PC-9 (cell line): ENCODE measurements at regions not wholly inside any gene's neighbourhood (a gene's known extent, or its start where the extent isn't known, plus 50 kb on each side); places are given as distances from the start of the nearest gene placed in this dataset.

ENCODE experiments used
- BruUV-seq: library from RNA; stranded (reverse); fragments of 400-500 nt; replicated peaks from 2 replicates; lab custom pipeline; 2021; lab: Mats Ljungman, UMichigan
- CTCF ChIA-PET: fragments of 300-600 bp; sonication (Branson Sonifier 250); formaldehyde crosslinking; loops from one replicate; lab custom pipeline; 2022; ENCODE audit warnings: antibody characterized with exemption; lab: Charles Lee
- POLR2A ChIA-PET: fragments of 300-600 bp; sonication (Branson Sonifier 250); formaldehyde crosslinking; loops from one replicate; lab custom pipeline; 2022; ENCODE audit warnings: antibody characterized with exemption; ENCODE audit not compliant: unreplicated experiment; lab: Charles Lee
- DNase-seq, 2 experiments: peaks; one replicate each; pipeline versions ENCODE4 v3.0.0 to v3.0.0-alpha.2; 2015 to 2022; ENCODE audit warnings: mixed read lengths in 1 of 2
- H2AFZ ChIP-seq: fragments of 200-600 bp; sonication (generic); 2 replicates; pipeline ENCODE4 v1.8.1; 2017; ENCODE audit warnings: antibody characterized with exemption
- H3F3A ChIP-seq: fragments of 200-600 bp; sonication (generic); 2 replicates; pipeline ENCODE4 v1.8.1; 2017; ENCODE audit warnings: antibody characterized with exemption, mild to moderate bottlenecking, low read depth; ENCODE audit not compliant: insufficient read depth
- H3K27ac ChIP-seq: fragments of 200-600 bp; sonication (generic); 2 replicates; pipeline ENCODE4 v1.6.1; 2016; ENCODE audit warnings: mixed run types
- H3K27me3 ChIP-seq: fragments of 200-600 bp; sonication (generic); 2 replicates; pipeline ENCODE4 v1.6.1; 2016; ENCODE audit warnings: low read depth, mixed run types; ENCODE audit not compliant: insufficient read depth
- H3K36me3 ChIP-seq: fragments of 200-600 bp; sonication (generic); 2 replicates; pipeline ENCODE4 v1.6.1; 2016; ENCODE audit warnings: low read depth, mixed run types
- H3K4me1 ChIP-seq: fragments of 200-600 bp; sonication (generic); replicated peaks from 2 replicates; pipeline ENCODE4 v1.6.1; 2016; ENCODE audit warnings: mixed run types; ENCODE audit not compliant: insufficient read depth
- H3K4me2 ChIP-seq: fragments of 200-600 bp; sonication (generic); 2 replicates; pipeline ENCODE4 v1.6.1; 2017; ENCODE audit warnings: mixed run types
- H3K4me3 ChIP-seq: fragments of 200-600 bp; sonication (generic); 2 replicates; pipeline ENCODE4 v1.6.1; 2016; ENCODE audit warnings: mixed run types
- H3K79me2 ChIP-seq: fragments of 200-600 bp; sonication (generic); 2 replicates; pipeline ENCODE4 v1.6.1; 2017; ENCODE audit warnings: low read depth, mixed run types
- H3K9me2 ChIP-seq: fragments of 200-600 bp; sonication (generic); 2 replicates; pipeline ENCODE4 v1.8.1; 2017; ENCODE audit warnings: mild to moderate bottlenecking; ENCODE audit not compliant: insufficient read depth
- H3K9me3 ChIP-seq: fragments of 200-600 bp; sonication (generic); 2 replicates; pipeline ENCODE4 v1.8.1; 2016; ENCODE audit warnings: low read depth; ENCODE audit not compliant: insufficient read depth
- H4K20me1 ChIP-seq: fragments of 200-600 bp; sonication (generic); 2 replicates; pipeline ENCODE4 v1.8.1; 2017; ENCODE audit not compliant: insufficient read depth
- CTCF ChIP-seq: fragments of 200-600 bp; sonication (generic); conservative IDR thresholded peaks from 2 replicates; pipeline ENCODE4 v1.6.1; 2017; ENCODE audit warnings: mixed run types, antibody characterized with exemption, mild to moderate bottlenecking, moderate library complexity
- EZH2 ChIP-seq: fragments of 200-600 bp; sonication (generic); IDR thresholded peaks from 2 replicates; pipeline ENCODE4 v1.8.0; 2017; ENCODE audit warnings: antibody characterized with exemption, low read depth
- intact Hi-C: fragments of 100-400 bp; cut with micrococcal nuclease; formaldehyde crosslinking; loops from one replicate; pipeline ENCODE4 v1.10.0; 2022; ENCODE audit not compliant: unreplicated experiment

GRCh38 chr12:87518481-87518880 lies 510.7 kb downstream of the C12orf50 start:
- intact Hi-C loops, result no loop called here
- Histone ChIP-seq H2AFZ (no peak overlapping the region), H3K4me3 (no peak overlapping the region), H3F3A (no peaks in the 10 kb centered on the region), H3K36me3 (no peaks in the 10 kb centered on the region), H3K27ac (no peak overlapping the region), H3K9me3 (no peaks in the 10 kb centered on the region; the same call in 1 of the 2 replicates), H3K27me3 (no peaks in the 10 kb centered on the region), H4K20me1 (no peaks in the 10 kb centered on the region), H3K4me2 (no peak overlapping the region), H3K79me2 (no peaks in the 10 kb centered on the region), H3K9me2 (peaks cover 3% of the 10 kb centered on the region; the same call in 1 of the 2 replicates), H3K4me1 (no peaks in the 10 kb centered on the region)
- POLR2A ChIA-PET, result no interaction called here
- CTCF ChIA-PET, result no interaction called here
- TF ChIP-seq CTCF (no peak), EZH2 (no peak)
- DNase-seq, result no peak
- BruUV-seq, result no TSS peak

GRCh38 chr12:87518036-87518435 lies 511.2 kb downstream of the C12orf50 start:
- H2AFZ ChIP-seq, result no peak overlapping the region
- POLR2A ChIA-PET, result no interaction called here
- H4K20me1 ChIP-seq, result no peaks in the 10 kb centered on the region
- intact Hi-C loops, result no loop called here
- no peaks in the 10 kb centered on the region; the same call in 1 of the 2 replicates for H3K9me3 ChIP-seq
- no peak overlapping the region for H3K27ac ChIP-seq
- H3K27me3 ChIP-seq, result no peaks in the 10 kb centered on the region
- TF ChIP-seq EZH2 (no peak), CTCF (no peak)
- H3K9me2 ChIP-seq, result peaks cover 3% of the 10 kb centered on the region; the same call in 1 of the 2 replicates
- no peak for DNase-seq
- H3K79me2 ChIP-seq, result no peaks in the 10 kb centered on the region
- BruUV-seq, result no TSS peak
- CTCF ChIA-PET, result no interaction called here
- H3K4me2 ChIP-seq, result no peak overlapping the region
- no peak overlapping the region for H3K4me3 ChIP-seq
- H3K36me3 ChIP-seq, result no peaks in the 10 kb centered on the region
- H3F3A ChIP-seq, result no peaks in the 10 kb centered on the region
- no peaks in the 10 kb centered on the region for H3K4me1 ChIP-seq

- POLR2A ChIA-PET, result no interaction called here
- BruUV-seq, result no TSS peak
- no peaks in the 10 kb centered on the region for H3F3A ChIP-seq
- H3K36me3 ChIP-seq, result no peaks in the 10 kb centered on the region
- no peak overlapping the region for H3K4me3 ChIP-seq
- no peak overlapping the region for H2AFZ ChIP-seq
- H3K4me1 ChIP-seq, result peaks cover 8% of the 10 kb centered on the region; the same call in 1 of the 2 replicates
- no peak overlapping the region for H3K27ac ChIP-seq
- no peaks in the 10 kb centered on the region; the same call in 1 of the 2 replicates for H3K9me3 ChIP-seq
- no peaks in the 10 kb centered on the region for H3K27me3 ChIP-seq
- no peak overlapping the region for H3K4me2 ChIP-seq
- CTCF ChIA-PET, result interaction anchor here (0.6 kb wide), 1 partner anchor 101 kb away, joined by 3 read pairs; no protein-coding TSS in a partner anchor
- DNase-seq, result no peak
- H4K20me1 ChIP-seq, result no peaks in the 10 kb centered on the region
- intact Hi-C loops, result no loop called here
- H3K79me2 ChIP-seq, result no peaks in the 10 kb centered on the region
- peaks cover 3% of the 10 kb centered on the region; the same call in 1 of the 2 replicates for H3K9me2 ChIP-seq
- no peak for TF ChIP-seq CTCF
- no peak for TF ChIP-seq EZH2
These were observed 515.5 kb downstream of the C12orf50 start for GRCh38 chr12:87513536-87514280.
